H1 (cell line): ENCODE measurements at regions not wholly inside any gene's neighbourhood (a gene's known extent, or its start where the extent isn't known, plus 50 kb on each side); places are given as distances from the start of the nearest gene placed in this dataset.

Experiments used
- CBX5 ChIP-seq: fragments of 300-800, 300-1000 bp; sonication (generic); IDR thresholded peaks from 2 replicates; pipeline ENCODE4 v1.7.1; 2016; ENCODE audit warnings: antibody characterized with exemption, low read length, low read depth
- CEBPB ChIP-seq: IDR thresholded peaks from 2 replicates; pipeline ENCODE4 v1.6.1; 2012; ENCODE audit warnings: low read depth, low read length
- CHD7 ChIP-seq: fragments of 300-600 bp; sonication (generic); IDR thresholded peaks from 2 replicates; pipeline ENCODE4 v1.7.1; 2012; ENCODE audit warnings: low read length, moderate library complexity, mild to moderate bottlenecking, inconsistent platforms; ENCODE audit not compliant: insufficient replicate concordance
- CREB1 ChIP-seq: IDR thresholded peaks from 2 replicates; pipeline ENCODE4 v1.6.1; 2012; ENCODE audit warnings: inconsistent platforms
- E2F6 ChIP-seq: IDR thresholded peaks from 2 replicates; pipeline ENCODE4 v1.6.1; 2012; ENCODE audit warnings: inconsistent platforms
- EZH2 ChIP-seq: fragments of 200-600 bp; sonication (generic); IDR thresholded peaks from 2 replicates; pipeline ENCODE4 v1.7.1; 2012; ENCODE audit warnings: low read depth, mild to moderate bottlenecking, moderate library complexity, low read length, inconsistent platforms; ENCODE audit not compliant: severe bottlenecking
- MAX ChIP-seq: IDR thresholded peaks from 2 replicates; pipeline ENCODE4 v1.6.1; 2012; ENCODE audit warnings: inconsistent platforms
- RBBP5 ChIP-seq: IDR thresholded peaks from 2 replicates; pipeline ENCODE4 v1.7.1; 2012; ENCODE audit warnings: low read depth, mild to moderate bottlenecking, inconsistent platforms, low read length, moderate library complexity, borderline replicate concordance
- SIN3A ChIP-seq, 2 experiments: IDR thresholded peaks in 1 of 2; conservative IDR thresholded peaks in 1 of 2; 2 replicates each; pipeline ENCODE4 v1.6.1; 2011 to 2012; ENCODE audit warnings: low read length in 2 of 2, improper control_type of control experiment in 1 of 2, low read depth in 1 of 2, mild to moderate bottlenecking in 1 of 2

GRCh38 chr6:27129095-27129815 is 118.2 kb upstream of the PRSS16 start (continued):
- TF ChIP-seq CHD7 (no peak), MAX (no peak), CEBPB (no peak), EZH2 (no peak), E2F6 (no peak), CBX5 (no peak), CREB1 (no peak), RBBP5 (no peak), SIN3A (conservative IDR thresholded peaks at IDR 0.05 in 1 of 2, IDR thresholded peaks at IDR 0.05 in 1 of 2; ENCODE audit: low read depth in 1 of 2, low read length in 2 of 2) (no peak)
